ENCODE measurements at regions not wholly inside any gene's neighbourhood (a gene's known extent, or its start where the extent isn't known, plus 50 kb on each side); places are given as distances from the start of the nearest gene placed in this dataset.

- Histone ChIP-seq H3K4me3 (ENCODE audit: control insufficient read depth in 1 of 7, extremely low read depth in 1 of 7, insufficient read depth in 4 of 7, low read depth in 2 of 7, low read length in 6 of 7) (no peak overlapping the region), H3K27me3 (replicated peaks in 2 of 5; ENCODE audit: control insufficient read depth in 4 of 5, insufficient read depth in 5 of 5, low read length in 4 of 5) (peaks cover 0 to 2% (median 0%) of the 10 kb centered on the region in 5 experiments), H3K36me3 (ENCODE audit: control insufficient read depth in 4 of 4, insufficient read depth in 4 of 4, low read length in 3 of 4) (no peaks in the 10 kb centered on the region), H3K4me1 (ENCODE audit: control extremely low read depth in 1 of 4, control insufficient read depth in 4 of 4, insufficient read depth in 4 of 4, low read length in 3 of 4) (no peaks in the 10 kb centered on the region), H3K9me3 (ENCODE audit: control extremely low read depth in 1 of 5, control insufficient read depth in 4 of 5, insufficient read depth in 2 of 5, low read depth in 1 of 5, low read length in 4 of 5) (peaks cover 0 to 1% (median 0%) of the 10 kb centered on the region in 5 experiments), H3K27ac (ENCODE audit: insufficient read depth in 1 of 2, low read depth in 1 of 2, low read length in 2 of 2, poor library complexity in 1 of 2, severe bottlenecking in 2 of 2) (no peak overlapping the region)
- DNase-seq: no peak
- WGBS (ENCODE audit: insufficient coverage): 80% methylated on average over 1 of the region's 1 CpG
- POLR2A ChIA-PET: no interaction called here
- CTCF ChIA-PET: no interaction called here
Measured at GRCh38 chr5:35456506-35456905, 161.2 kb upstream of the SPEF2 start.

- peaks cover 0 to 1% (median 0%) of the 10 kb centered on the region in 5 experiments for H3K9me3 ChIP-seq (ENCODE audit: control extremely low read depth in 1 of 5, control insufficient read depth in 4 of 5, insufficient read depth in 2 of 5, low read depth in 1 of 5, low read length in 4 of 5)
- H3K36me3 ChIP-seq (ENCODE audit: control insufficient read depth in 4 of 4, insufficient read depth in 4 of 4, low read length in 3 of 4): no peaks in the 10 kb centered on the region
- no peaks in the 10 kb centered on the region for H3K4me1 ChIP-seq (ENCODE audit: control extremely low read depth in 1 of 4, control insufficient read depth in 4 of 4, insufficient read depth in 4 of 4, low read length in 3 of 4)
- H3K27me3 ChIP-seq (replicated peaks in 2 of 5; ENCODE audit: control insufficient read depth in 4 of 5, insufficient read depth in 5 of 5, low read length in 4 of 5): no peaks in the 10 kb centered on the region
- ChIA-PET POLR2A (no interaction called here), CTCF (no interaction called here)
- no CpG with 5 or more reads among the region's 3 CpGs for WGBS (ENCODE audit: insufficient coverage)
- DNase-seq: no peak
- no peak overlapping the region for H3K4me3 ChIP-seq (ENCODE audit: control insufficient read depth in 1 of 7, extremely low read depth in 1 of 7, insufficient read depth in 4 of 7, low read depth in 2 of 7, low read length in 6 of 7)
- no peak overlapping the region for H3K27ac ChIP-seq (ENCODE audit: insufficient read depth in 1 of 2, low read depth in 1 of 2, low read length in 2 of 2, poor library complexity in 1 of 2, severe bottlenecking in 2 of 2)
Measured at GRCh38 chr5:35454011-35454525, 163.6 kb upstream of the SPEF2 start.

GRCh38 chr5:35443803-35444595 lies 173.7 kb upstream of the SPEF2 start:
- WGBS (ENCODE audit: insufficient coverage): 97% methylated on average over 5 of the region's 5 CpGs

DNA sequence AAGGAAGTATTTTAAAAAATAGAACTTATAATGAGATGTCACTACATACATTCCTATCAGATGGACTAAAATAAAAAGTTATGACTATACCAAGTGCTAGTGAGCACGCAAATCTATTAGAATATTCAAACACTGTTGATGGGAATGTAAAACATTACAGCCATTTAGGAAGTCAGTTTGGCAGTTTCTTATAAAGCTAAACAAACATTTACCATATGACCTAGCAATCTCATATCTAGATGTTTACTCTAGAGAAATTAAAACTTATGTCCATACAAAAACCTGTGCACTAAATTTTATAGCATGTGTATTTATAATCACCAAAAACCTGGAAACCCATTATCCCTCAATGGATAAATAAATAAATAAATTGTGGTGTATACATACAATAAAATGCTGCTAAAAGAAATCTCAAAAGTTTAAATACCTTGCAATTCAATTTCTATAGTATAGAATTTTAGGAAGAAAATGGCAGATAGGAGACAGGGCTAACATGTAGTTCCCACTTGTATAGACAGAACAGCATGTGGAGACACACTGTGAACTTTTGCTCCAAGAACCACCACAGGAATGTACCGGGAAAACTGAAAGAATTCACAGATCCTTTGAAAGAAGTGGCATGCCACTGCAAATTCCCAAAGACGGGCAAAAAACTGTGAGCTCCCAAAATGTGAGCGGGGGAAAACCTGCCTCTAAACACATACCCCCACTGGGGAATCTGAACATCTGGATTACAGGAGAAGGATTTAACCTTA lies 174.6 kb upstream of the SPEF2 start:
- H3K36me3 ChIP-seq (ENCODE audit: control insufficient read depth in 4 of 4, insufficient read depth in 4 of 4, low read length in 3 of 4): no peaks in the 10 kb centered on the region
- H3K9me3 ChIP-seq (ENCODE audit: control extremely low read depth in 1 of 5, control insufficient read depth in 4 of 5, insufficient read depth in 2 of 5, low read depth in 1 of 5, low read length in 4 of 5): no peaks in the 10 kb centered on the region
- no peak for DNase-seq
- no peak overlapping the region for H3K27ac ChIP-seq (ENCODE audit: insufficient read depth in 1 of 2, low read depth in 1 of 2, low read length in 2 of 2, poor library complexity in 1 of 2, severe bottlenecking in 2 of 2)
- peaks cover 0 to 3% (median 0%) of the 10 kb centered on the region in 4 experiments for H3K4me1 ChIP-seq (ENCODE audit: control extremely low read depth in 1 of 4, control insufficient read depth in 4 of 4, insufficient read depth in 4 of 4, low read length in 3 of 4)
- CTCF ChIA-PET: interaction anchor here (0.7 kb wide), 1 partner anchor 10 kb away, joined by 3 read pairs; no protein-coding TSS in a partner anchor
- 100% methylated on average over 3 of the region's 4 CpGs for WGBS (ENCODE audit: insufficient coverage)
- H3K4me3 ChIP-seq (ENCODE audit: control insufficient read depth in 1 of 7, extremely low read depth in 1 of 7, insufficient read depth in 4 of 7, low read depth in 2 of 7, low read length in 6 of 7): no peak overlapping the region
- POLR2A ChIA-PET: no interaction called here
- H3K27me3 ChIP-seq (replicated peaks in 2 of 5; ENCODE audit: control insufficient read depth in 4 of 5, insufficient read depth in 5 of 5, low read length in 4 of 5): peaks cover 0 to 5% (median 0%) of the 10 kb centered on the region in 5 experiments

More at GRCh38 chr5:35443803-35444595, 173.7 kb upstream of the SPEF2 start:
- CTCF ChIA-PET: interaction anchor here (0.7 kb wide), 1 partner anchor 11 kb away, joined by 3 read pairs; no protein-coding TSS in a partner anchor
- Histone ChIP-seq H3K9me3 (ENCODE audit: control extremely low read depth in 1 of 5, control insufficient read depth in 4 of 5, insufficient read depth in 2 of 5, low read depth in 1 of 5, low read length in 4 of 5) (no peaks in the 10 kb centered on the region), H3K4me1 (ENCODE audit: control extremely low read depth in 1 of 4, control insufficient read depth in 4 of 4, insufficient read depth in 4 of 4, low read length in 3 of 4) (no peaks in the 10 kb centered on the region), H3K27me3 (replicated peaks in 2 of 5; ENCODE audit: control insufficient read depth in 4 of 5, insufficient read depth in 5 of 5, low read length in 4 of 5) (peaks cover 0 to 5% (median 0%) of the 10 kb centered on the region in 5 experiments), H3K4me3 (ENCODE audit: control insufficient read depth in 1 of 7, extremely low read depth in 1 of 7, insufficient read depth in 4 of 7, low read depth in 2 of 7, low read length in 6 of 7) (no peak overlapping the region), H3K27ac (ENCODE audit: insufficient read depth in 1 of 2, low read depth in 1 of 2, low read length in 2 of 2, poor library complexity in 1 of 2, severe bottlenecking in 2 of 2) (no peak overlapping the region), H3K36me3 (ENCODE audit: control insufficient read depth in 4 of 4, insufficient read depth in 4 of 4, low read length in 3 of 4) (no peaks in the 10 kb centered on the region)
- POLR2A ChIA-PET: no interaction called here
- no peak for DNase-seq

DNA sequence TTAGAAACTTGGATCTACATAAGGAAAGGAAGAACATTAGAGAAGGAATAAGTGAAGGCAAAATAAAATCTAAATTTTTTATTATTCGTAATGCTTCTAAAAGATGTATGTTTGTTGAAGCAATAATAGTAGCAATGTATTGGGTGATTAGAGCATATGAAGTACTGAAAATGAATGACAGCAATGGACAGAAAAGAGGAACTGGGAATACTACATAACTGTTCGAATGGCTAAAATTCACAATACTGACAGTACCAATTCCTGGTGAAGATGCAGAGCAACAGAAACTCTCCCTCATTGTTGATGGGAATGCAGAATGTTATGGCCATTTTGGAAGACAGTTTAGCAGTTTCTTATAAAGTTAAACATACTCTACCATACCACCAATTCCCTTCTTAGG lies 177.3 kb upstream of the SPEF2 start:
- POLR2A ChIA-PET: no interaction called here
- Histone ChIP-seq H3K9me3 (ENCODE audit: control extremely low read depth in 1 of 5, control insufficient read depth in 4 of 5, insufficient read depth in 2 of 5, low read depth in 1 of 5, low read length in 4 of 5) (no peaks in the 10 kb centered on the region), H3K27me3 (replicated peaks in 2 of 5; ENCODE audit: control insufficient read depth in 4 of 5, insufficient read depth in 5 of 5, low read length in 4 of 5) (peaks cover 0 to 6% (median 0%) of the 10 kb centered on the region in 5 experiments), H3K27ac (ENCODE audit: insufficient read depth in 1 of 2, low read depth in 1 of 2, low read length in 2 of 2, poor library complexity in 1 of 2, severe bottlenecking in 2 of 2) (no peak overlapping the region), H3K36me3 (ENCODE audit: control insufficient read depth in 4 of 4, insufficient read depth in 4 of 4, low read length in 3 of 4) (no peaks in the 10 kb centered on the region), H3K4me3 (ENCODE audit: control insufficient read depth in 1 of 7, extremely low read depth in 1 of 7, insufficient read depth in 4 of 7, low read depth in 2 of 7, low read length in 6 of 7) (no peak overlapping the region), H3K4me1 (ENCODE audit: control extremely low read depth in 1 of 4, control insufficient read depth in 4 of 4, insufficient read depth in 4 of 4, low read length in 3 of 4) (peaks cover 0 to 3% (median 0%) of the 10 kb centered on the region in 4 experiments)
- DNase-seq: no peak
- WGBS (ENCODE audit: insufficient coverage): 71% methylated on average over 1 of the region's 2 CpGs
- CTCF ChIA-PET: no interaction called here

DNA sequence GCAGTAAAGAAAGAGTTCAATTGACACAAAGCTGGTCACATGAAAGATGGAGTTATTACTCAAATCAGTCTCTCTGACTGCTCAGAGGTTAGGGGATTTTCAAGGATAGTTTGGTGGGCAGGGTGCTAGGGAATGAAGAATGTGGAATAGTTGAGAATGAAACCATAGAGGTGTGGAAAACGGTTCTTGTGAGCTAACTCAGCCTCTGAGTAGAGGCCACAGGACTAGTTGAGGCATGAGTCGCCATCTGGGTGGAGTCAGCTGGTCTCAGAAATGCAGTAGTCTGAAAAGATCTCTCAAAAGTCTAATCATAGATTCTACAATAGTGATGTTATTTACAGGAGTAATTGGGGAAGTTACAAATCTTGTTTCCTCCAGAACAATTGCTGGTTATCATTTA lies 178.9 kb upstream of the SPEF2 start:
- CTCF ChIA-PET: interaction anchor here (1.0 kb wide), 1 partner anchor 14 kb away, joined by 3 read pairs; no protein-coding TSS in a partner anchor
- DNase-seq: peak in 2 of 3 donors; percentile 28 to 62
- WGBS (ENCODE audit: insufficient coverage): 72% methylated on average over 2 of the region's 2 CpGs

More for the DNA sequence above, 178.9 kb upstream of the SPEF2 start:
- no peak overlapping the region for H3K27ac ChIP-seq (ENCODE audit: insufficient read depth in 1 of 2, low read depth in 1 of 2, low read length in 2 of 2, poor library complexity in 1 of 2, severe bottlenecking in 2 of 2)
- H3K4me1 ChIP-seq (ENCODE audit: control extremely low read depth in 1 of 4, control insufficient read depth in 4 of 4, insufficient read depth in 4 of 4, low read length in 3 of 4): peaks cover 0 to 3% (median 0%) of the 10 kb centered on the region in 4 experiments
- H3K4me3 ChIP-seq (ENCODE audit: control insufficient read depth in 1 of 7, extremely low read depth in 1 of 7, insufficient read depth in 4 of 7, low read depth in 2 of 7, low read length in 6 of 7): no peak overlapping the region
- H3K27me3 ChIP-seq (replicated peaks in 2 of 5; ENCODE audit: control insufficient read depth in 4 of 5, insufficient read depth in 5 of 5, low read length in 4 of 5): peaks cover 0 to 7% (median 0%) of the 10 kb centered on the region in 5 experiments
- no peaks in the 10 kb centered on the region for H3K36me3 ChIP-seq (ENCODE audit: control insufficient read depth in 4 of 4, insufficient read depth in 4 of 4, low read length in 3 of 4)
- POLR2A ChIA-PET: no interaction called here
- no peaks in the 10 kb centered on the region for H3K9me3 ChIP-seq (ENCODE audit: control extremely low read depth in 1 of 5, control insufficient read depth in 4 of 5, insufficient read depth in 2 of 5, low read depth in 1 of 5, low read length in 4 of 5)
